ENCODE measurements at regions not wholly inside any gene's neighbourhood (a gene's known extent, or its start where the extent isn't known, plus 50 kb on each side); places are given as distances from the start of the nearest gene placed in this dataset.

DNA sequence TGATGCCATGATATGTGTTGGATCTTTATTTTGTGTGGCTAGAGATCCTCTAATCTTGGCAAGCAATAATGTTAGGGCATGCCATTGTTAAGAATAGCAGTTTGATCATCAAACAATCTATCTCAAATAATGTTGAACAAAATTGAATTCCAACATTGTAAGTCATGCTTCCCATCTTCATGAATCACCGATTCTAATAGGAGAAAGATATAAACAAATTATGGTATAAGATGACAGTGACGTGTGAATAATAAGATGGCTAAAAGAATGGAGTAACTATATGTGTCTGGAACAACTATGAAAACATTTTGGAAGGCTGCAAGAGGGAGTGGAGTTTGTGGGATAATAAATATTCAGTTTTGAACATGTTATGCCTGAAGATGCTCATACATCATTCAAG, 208.4 kb downstream of the DTHD1 start:
- Mint-ChIP-seq H3K4me1 (ENCODE audit: low read depth) (no peaks in the 10 kb centered on the region), H3K9me3 (ENCODE audit: low read depth) (no peaks in the 10 kb centered on the region), H3K4me3 (ENCODE audit: low read depth) (no peak overlapping the region), H3K27me3 (no peaks in the 10 kb centered on the region), H3K36me3 (ENCODE audit: insufficient read depth) (no peaks in the 10 kb centered on the region), H3K27ac (no peak overlapping the region)
- TF ChIP-seq, protein P1, sequence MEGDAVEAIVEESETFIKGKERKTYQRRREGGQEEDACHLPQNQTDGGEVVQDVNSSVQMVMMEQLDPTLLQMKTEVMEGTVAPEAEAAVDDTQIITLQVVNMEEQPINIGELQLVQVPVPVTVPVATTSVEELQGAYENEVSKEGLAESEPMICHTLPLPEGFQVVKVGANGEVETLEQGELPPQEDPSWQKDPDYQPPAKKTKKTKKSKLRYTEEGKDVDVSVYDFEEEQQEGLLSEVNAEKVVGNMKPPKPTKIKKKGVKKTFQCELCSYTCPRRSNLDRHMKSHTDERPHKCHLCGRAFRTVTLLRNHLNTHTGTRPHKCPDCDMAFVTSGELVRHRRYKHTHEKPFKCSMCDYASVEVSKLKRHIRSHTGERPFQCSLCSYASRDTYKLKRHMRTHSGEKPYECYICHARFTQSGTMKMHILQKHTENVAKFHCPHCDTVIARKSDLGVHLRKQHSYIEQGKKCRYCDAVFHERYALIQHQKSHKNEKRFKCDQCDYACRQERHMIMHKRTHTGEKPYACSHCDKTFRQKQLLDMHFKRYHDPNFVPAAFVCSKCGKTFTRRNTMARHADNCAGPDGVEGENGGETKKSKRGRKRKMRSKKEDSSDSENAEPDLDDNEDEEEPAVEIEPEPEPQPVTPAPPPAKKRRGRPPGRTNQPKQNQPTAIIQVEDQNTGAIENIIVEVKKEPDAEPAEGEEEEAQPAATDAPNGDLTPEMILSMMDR (IDR thresholded peaks at IDR 0.05; ENCODE audit: unreplicated experiment), result no peak
- DNase-seq (ENCODE audit: low spot score, unreplicated experiment), result no peak

DNA sequence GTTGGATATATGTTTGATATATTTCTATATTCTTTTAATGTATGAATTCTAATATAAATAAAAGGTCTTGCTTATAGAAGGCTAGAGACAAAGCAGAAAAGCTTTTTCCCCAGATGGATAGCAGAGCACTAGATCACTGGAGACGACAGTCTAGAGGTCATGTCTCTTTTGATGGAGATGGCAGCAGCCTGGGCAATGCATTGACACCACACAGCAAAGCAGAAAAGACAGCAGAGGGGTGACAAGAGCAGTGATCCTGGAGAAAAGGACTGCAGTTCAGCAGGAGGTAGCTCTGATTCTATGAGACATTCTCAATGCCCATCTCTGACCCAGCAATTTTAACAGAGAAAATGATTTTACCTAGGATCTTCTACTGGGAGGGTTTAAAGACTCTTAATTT, 210.6 kb downstream of the DTHD1 start:
- H3K9me3 Mint-ChIP-seq (ENCODE audit: low read depth), result no peaks in the 10 kb centered on the region
- no peaks in the 10 kb centered on the region for H3K4me1 Mint-ChIP-seq (ENCODE audit: low read depth)
- TF ChIP-seq, protein P1 (IDR thresholded peaks at IDR 0.05; ENCODE audit: unreplicated experiment), result no peak
- H3K27ac Mint-ChIP-seq, result no peak overlapping the region
- H3K4me3 Mint-ChIP-seq (ENCODE audit: low read depth), result no peak overlapping the region
- DNase-seq (ENCODE audit: low spot score, unreplicated experiment), result no peak
- no peaks in the 10 kb centered on the region for H3K36me3 Mint-ChIP-seq (ENCODE audit: insufficient read depth)
- no peaks in the 10 kb centered on the region for H3K27me3 Mint-ChIP-seq

DNA sequence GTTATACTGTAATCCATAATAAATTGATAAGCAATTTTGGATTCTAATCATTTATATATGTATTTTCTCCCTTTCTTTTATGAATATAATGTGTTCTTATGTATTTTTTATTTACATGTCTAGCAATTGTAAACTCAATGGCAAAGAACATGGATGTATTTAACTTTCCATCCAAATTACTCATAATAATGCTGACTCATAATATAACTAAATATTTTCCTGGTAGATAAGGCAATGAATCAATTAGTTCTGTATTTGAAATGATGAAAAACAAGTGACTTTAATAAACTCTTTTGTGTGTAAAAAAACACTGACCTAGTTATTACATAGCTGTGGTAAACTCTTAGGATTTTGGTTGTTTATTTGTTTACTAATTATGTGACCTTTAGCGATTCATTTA, 211.2 kb downstream of the DTHD1 start:
- TF ChIP-seq, protein P1 (IDR thresholded peaks at IDR 0.05; ENCODE audit: unreplicated experiment), result no peak

DNA sequence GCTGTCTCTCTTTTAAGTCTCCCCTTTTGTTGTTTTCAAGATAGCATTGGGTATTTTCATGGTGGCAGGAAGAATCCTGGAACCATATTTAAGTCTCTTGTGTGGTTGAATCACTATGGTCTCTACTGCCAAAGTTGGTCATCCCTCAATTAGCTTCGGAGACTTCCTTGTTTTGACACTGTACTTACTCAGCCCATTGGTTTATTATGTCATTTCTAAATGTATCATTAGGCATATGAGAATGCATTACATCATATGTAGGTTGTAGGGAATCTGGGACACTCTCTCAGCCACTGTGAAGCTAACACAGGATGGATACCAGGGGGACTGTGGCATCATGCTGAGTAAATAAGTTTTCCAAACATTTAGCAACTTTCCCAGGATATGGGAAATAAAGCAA, 211.8 kb downstream of the DTHD1 start:
- H3K9me3 Mint-ChIP-seq (ENCODE audit: low read depth), result no peaks in the 10 kb centered on the region
- no peaks in the 10 kb centered on the region for H3K36me3 Mint-ChIP-seq (ENCODE audit: insufficient read depth)
- TF ChIP-seq, protein P1 (IDR thresholded peaks at IDR 0.05; ENCODE audit: unreplicated experiment), result no peak
- H3K27me3 Mint-ChIP-seq, result no peaks in the 10 kb centered on the region
- DNase-seq (ENCODE audit: low spot score, unreplicated experiment), result no peak
- no peak overlapping the region for H3K27ac Mint-ChIP-seq
- no peaks in the 10 kb centered on the region for H3K4me1 Mint-ChIP-seq (ENCODE audit: low read depth)
- no peak overlapping the region for H3K4me3 Mint-ChIP-seq (ENCODE audit: low read depth)

More for the DNA sequence above, 211.2 kb downstream of the DTHD1 start:
- Mint-ChIP-seq H3K27ac (no peak overlapping the region), H3K4me3 (ENCODE audit: low read depth) (no peak overlapping the region), H3K9me3 (ENCODE audit: low read depth) (no peaks in the 10 kb centered on the region), H3K36me3 (ENCODE audit: insufficient read depth) (no peaks in the 10 kb centered on the region), H3K27me3 (no peaks in the 10 kb centered on the region), H3K4me1 (ENCODE audit: low read depth) (no peaks in the 10 kb centered on the region)
- DNase-seq (ENCODE audit: low spot score, unreplicated experiment), result no peak

DNA sequence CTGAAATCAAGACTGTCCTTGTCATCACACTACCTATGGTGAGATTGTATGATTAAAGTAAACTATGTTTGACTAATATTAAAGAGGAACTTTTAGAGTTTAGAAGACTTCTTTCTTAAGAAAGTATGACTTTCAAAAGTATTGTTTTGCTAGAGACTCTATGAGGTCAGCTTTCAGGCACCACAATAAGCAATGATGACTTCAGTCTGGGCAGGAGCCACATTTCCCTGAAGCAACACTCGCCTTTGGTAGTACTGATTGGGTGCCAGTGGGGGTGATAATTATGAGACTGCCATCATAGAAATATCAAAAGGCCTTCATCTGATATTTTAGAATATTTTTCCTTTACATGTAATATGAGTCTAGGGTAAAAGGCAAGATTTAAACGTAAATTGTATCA, 212.6 kb downstream of the DTHD1 start:
- TF ChIP-seq, protein P1 (IDR thresholded peaks at IDR 0.05; ENCODE audit: unreplicated experiment), result no peak
- Mint-ChIP-seq H3K27me3 (no peaks in the 10 kb centered on the region), H3K9me3 (ENCODE audit: low read depth) (no peaks in the 10 kb centered on the region), H3K36me3 (ENCODE audit: insufficient read depth) (no peaks in the 10 kb centered on the region), H3K4me3 (ENCODE audit: low read depth) (no peak overlapping the region), H3K4me1 (ENCODE audit: low read depth) (no peaks in the 10 kb centered on the region), H3K27ac (no peak overlapping the region)
- DNase-seq (ENCODE audit: low spot score, unreplicated experiment), result no peak
